Activated T-helper 17 cell treated with anti-CD3 and anti-CD28 coated beads, Interleukin-2, amount 50 U/mL, for 72 hours (primary cell): ENCODE measurements at regions not wholly inside any gene's neighbourhood (a gene's known extent, or its start where the extent isn't known, plus 50 kb on each side); places are given as distances from the start of the nearest gene placed in this dataset.
"Not testable (repeated sequence)": the region's sequence is repeated elsewhere in the genome, so short reads cannot be mapped to it uniquely, and the experiment has no call there.

Experiments
- ATAC-seq: fragments of 150-1000 bp; cut with Tn5 transposase; replicated peaks from 2 replicates; pipeline ENCODE4 v1.10.0; 2021; ENCODE audit warnings: mild to moderate bottlenecking, moderate library complexity
- H3K27ac Mint-ChIP-seq: one replicate; pipeline ENCODE4 v1.8.0; 2022; ENCODE audit warnings: mixed read lengths
- H3K27me3 Mint-ChIP-seq: one replicate; pipeline ENCODE4 v1.8.0; 2022; ENCODE audit warnings: mixed read lengths
- H3K36me3 Mint-ChIP-seq: one replicate; pipeline ENCODE4 v1.8.0; 2022; ENCODE audit warnings: low read depth, mild to moderate bottlenecking, mixed read lengths
- H3K4me1 Mint-ChIP-seq: one replicate; pipeline ENCODE4 v1.8.0; 2022; ENCODE audit warnings: mixed read lengths
- H3K4me3 Mint-ChIP-seq: one replicate; pipeline ENCODE4 v1.8.0; 2022; ENCODE audit warnings: mild to moderate bottlenecking, mixed read lengths
- H3K9me3 Mint-ChIP-seq: one replicate; pipeline ENCODE4 v1.8.0; 2022; ENCODE audit warnings: mixed read lengths

DNA sequence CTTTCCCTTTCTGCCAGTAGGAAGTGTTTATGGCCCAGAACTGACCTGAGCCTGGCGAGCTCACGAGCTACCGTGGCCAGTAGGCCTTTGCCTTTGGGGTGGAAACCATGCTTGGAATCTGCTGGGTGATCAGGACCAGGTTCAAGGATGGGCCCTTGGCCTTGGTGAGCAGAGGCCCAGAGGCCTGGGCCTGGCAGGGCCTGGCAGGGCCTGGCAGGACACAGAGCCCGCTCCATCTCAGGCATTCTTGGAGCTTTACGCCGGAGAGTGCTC, 184.8 kb upstream of the RTL1 start:
- no peak for ATAC-seq
- Mint-ChIP-seq H3K27ac (no peak overlapping the region), H3K4me1 (no peaks in the 10 kb centered on the region), H3K27me3 (peaks cover 15% of the 10 kb centered on the region), H3K36me3 (no peaks in the 10 kb centered on the region), H3K4me3 (no peak overlapping the region), H3K9me3 (no peaks in the 10 kb centered on the region)

DNA sequence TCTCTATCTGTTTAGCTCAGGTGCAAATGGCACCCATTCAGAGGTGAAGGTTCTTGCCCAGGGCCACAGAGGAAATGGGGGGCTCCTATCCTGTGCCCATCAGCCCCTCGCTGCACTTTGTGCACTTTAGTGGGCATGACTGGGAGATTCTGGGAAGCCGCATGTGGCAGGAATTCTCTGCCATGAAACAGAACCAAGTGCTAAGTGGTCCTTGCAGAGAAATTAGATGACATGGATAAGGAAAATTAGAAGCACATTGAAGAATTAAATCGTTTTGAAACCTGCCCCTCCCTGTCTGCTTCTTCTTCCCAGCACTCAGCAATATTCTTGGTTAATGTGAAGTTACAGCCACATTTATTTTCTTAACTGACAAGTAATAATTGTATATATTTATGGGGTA, 185.2 kb upstream of the RTL1 start:
- ATAC-seq = no peak
- no peaks in the 10 kb centered on the region for H3K4me1 Mint-ChIP-seq
- peaks cover 15% of the 10 kb centered on the region for H3K27me3 Mint-ChIP-seq
- H3K27ac Mint-ChIP-seq = no peak overlapping the region
- no peak overlapping the region for H3K4me3 Mint-ChIP-seq
- no peaks in the 10 kb centered on the region for H3K9me3 Mint-ChIP-seq
- no peaks in the 10 kb centered on the region for H3K36me3 Mint-ChIP-seq

DNA sequence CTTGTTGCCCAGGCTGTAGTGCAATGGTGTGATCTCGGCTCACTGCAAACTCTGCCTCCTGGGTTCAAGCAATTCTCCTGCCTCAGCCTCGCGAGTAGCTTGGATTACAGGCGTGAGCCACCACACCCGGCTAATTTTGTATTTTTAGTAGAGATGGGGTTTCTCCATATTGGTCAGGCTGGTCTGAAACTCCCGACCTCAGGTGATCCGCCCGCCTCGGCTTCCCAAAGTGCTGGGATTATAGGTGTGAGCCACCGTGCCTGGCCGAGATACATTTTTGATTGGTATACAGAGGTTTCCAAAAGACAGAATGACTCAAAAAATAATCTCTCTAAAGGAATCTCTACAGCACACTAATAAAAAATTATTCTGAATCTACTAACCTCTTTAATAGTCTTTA, 187.0 kb upstream of the RTL1 start:
- not testable (repeated sequence) for H3K27ac Mint-ChIP-seq, ATAC-seq, H3K9me3 Mint-ChIP-seq, H3K4me1 Mint-ChIP-seq, H3K4me3 Mint-ChIP-seq, H3K36me3 Mint-ChIP-seq
- H3K27me3 Mint-ChIP-seq = peaks cover 18% of the 10 kb centered on the region

DNA sequence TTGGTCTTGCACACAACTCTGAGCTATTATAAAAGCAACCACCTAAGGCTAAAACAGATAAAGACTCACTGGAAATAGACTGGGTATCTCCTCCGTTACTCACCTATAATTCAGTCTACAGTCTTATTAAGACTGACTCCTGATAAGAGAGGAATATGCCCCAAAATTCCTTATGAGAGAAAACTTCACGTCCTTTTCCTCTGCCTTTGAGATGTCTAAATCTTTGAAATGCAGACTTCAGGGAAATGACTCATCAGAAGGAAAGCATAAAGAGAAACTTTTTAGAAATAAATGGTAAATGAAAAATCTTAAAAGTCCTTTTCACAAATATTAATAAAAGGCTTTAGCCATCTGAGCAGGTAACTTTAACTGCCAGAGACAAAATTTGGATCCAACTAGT, 187.5 kb upstream of the RTL1 start:
- Mint-ChIP-seq H3K9me3 (no peaks in the 10 kb centered on the region), H3K36me3 (no peaks in the 10 kb centered on the region), H3K27me3 (peaks cover 18% of the 10 kb centered on the region), H3K27ac (no peak overlapping the region), H3K4me3 (no peak overlapping the region), H3K4me1 (no peaks in the 10 kb centered on the region)
- ATAC-seq = no peak

DNA sequence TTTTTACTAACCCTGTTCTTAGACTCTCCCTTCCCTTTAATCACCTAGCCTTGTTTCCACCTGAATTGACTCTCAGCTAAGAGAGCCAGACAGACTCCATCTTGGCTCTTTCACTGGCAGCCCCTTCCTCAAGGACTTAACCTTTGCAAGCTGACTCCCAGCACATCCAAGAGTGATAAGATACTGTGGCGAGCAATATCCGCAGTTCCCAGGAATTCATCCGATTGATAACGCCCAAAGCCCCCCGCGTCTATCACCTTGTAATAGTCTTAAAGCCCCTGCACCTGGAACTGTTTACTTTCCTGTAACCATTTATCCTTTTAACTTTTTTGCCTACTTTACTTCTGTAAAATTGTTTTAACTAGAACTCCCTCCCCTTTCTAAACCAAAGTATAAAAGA, 191.4 kb upstream of the RTL1 start:
- H3K27me3 Mint-ChIP-seq = peaks cover 24% of the 10 kb centered on the region
- not testable (repeated sequence) for ATAC-seq, H3K9me3 Mint-ChIP-seq, H3K27ac Mint-ChIP-seq, H3K36me3 Mint-ChIP-seq, H3K4me3 Mint-ChIP-seq, H3K4me1 Mint-ChIP-seq

DNA sequence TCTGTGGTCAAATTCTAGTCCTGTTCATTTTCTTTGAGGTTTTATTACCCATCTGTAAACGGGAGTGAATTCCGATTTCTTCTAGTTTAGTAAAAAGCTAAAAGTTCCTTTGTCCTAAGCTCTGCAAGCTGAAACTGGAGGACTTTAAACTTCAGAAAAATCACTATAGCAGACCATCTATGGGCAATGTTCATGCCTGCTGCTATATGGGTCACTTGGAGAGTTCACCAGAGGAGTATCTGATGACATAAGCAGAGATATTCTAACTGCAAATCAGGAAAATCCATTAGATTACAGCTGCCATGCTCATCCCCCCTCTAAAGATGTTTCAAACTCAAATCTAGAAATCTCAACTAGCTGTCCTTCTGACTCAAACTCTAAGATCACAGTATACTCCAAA, 193.0 kb upstream of the RTL1 start:
- H3K9me3 Mint-ChIP-seq = no peaks in the 10 kb centered on the region
- H3K27ac Mint-ChIP-seq = no peak overlapping the region
- ATAC-seq = no peak
- H3K4me3 Mint-ChIP-seq = no peak overlapping the region
- no peaks in the 10 kb centered on the region for H3K36me3 Mint-ChIP-seq
- no peaks in the 10 kb centered on the region for H3K4me1 Mint-ChIP-seq
- peaks cover 27% of the 10 kb centered on the region for H3K27me3 Mint-ChIP-seq

DNA sequence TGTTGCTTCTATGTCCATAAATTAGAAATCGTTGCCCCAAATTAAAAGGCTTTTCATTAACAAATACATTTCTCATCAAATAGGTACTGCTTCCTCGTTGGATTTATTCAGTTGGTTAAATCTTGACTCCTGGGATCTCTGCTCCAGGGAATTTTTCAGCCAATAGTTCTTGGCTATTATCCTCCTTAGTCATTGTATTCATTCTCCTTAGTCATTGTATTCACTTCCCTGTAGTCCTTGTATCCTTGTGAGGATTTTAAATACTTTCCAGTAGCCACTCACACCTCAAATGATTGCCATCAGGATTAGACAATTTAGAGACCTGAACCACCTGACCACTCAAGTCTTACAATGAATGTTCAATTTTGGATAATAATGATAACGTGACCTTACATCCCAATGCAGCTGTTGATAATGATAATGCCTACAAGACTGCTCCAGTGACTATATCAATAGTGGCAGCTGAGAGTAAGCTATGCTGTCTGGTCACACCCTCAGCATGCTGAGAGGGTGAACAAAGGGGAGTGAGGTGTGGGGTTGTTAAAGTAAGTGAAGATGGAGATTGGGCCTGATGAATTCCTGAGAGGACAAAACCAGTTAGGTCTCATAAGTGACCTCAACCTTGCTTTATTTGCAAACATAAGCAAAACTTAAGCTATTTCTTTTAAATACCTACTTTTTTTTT, 193.7 kb upstream of the RTL1 start:
- no peaks in the 10 kb centered on the region for H3K4me1 Mint-ChIP-seq
- H3K4me3 Mint-ChIP-seq = no peak overlapping the region
- no peak overlapping the region for H3K27ac Mint-ChIP-seq

DNA sequence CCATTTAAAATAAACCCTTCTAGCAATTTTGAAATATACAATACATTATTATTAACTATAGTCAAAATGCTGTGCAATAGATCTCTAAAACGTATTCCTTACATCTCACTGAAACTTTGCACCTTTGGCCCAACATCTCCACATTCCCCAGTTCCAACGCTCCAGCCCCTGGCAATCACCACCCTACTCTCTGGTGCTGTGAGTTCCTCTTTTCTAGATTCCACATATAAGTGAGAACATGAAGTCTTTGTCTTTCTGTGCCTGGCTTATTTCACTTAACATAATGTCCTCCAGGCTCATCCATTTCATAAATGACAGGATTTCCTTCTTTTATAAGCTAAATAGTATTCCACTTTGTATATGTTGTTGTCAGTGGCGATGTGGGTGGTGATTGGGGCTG, 194.7 kb upstream of the RTL1 start:
- no peaks in the 10 kb centered on the region for H3K4me1 Mint-ChIP-seq
- no peak for ATAC-seq
- H3K27ac Mint-ChIP-seq = no peak overlapping the region
- peaks cover 27% of the 10 kb centered on the region for H3K27me3 Mint-ChIP-seq
- H3K36me3 Mint-ChIP-seq = no peaks in the 10 kb centered on the region
- H3K9me3 Mint-ChIP-seq = no peaks in the 10 kb centered on the region
- no peak overlapping the region for H3K4me3 Mint-ChIP-seq

More for the DNA sequence above, 193.7 kb upstream of the RTL1 start:
- no peaks in the 10 kb centered on the region for H3K9me3 Mint-ChIP-seq
- no peaks in the 10 kb centered on the region for H3K36me3 Mint-ChIP-seq
- no peak for ATAC-seq
- peaks cover 27% of the 10 kb centered on the region for H3K27me3 Mint-ChIP-seq

DNA sequence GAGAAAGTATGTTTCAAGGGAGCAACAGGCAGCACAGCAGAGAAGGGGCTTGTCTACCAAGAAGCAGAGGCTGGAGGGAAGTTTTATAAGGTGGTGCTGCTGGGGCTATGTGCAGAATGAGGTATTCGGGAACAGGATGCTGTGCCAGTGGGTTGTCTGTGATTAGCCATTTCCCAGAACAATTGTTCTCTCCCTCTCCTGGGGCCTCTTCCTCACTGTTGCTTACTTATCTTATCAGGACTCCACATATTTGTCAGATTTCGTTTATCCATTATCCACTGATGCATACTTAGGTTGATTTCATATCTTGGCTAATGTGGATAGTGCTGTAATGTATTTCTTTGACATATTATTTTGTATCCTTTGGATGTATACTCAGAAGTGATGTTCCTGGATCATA, 195.1 kb upstream of the RTL1 start:
- H3K27me3 Mint-ChIP-seq = peaks cover 27% of the 10 kb centered on the region
- no peak overlapping the region for H3K27ac Mint-ChIP-seq
- ATAC-seq = no peak
- H3K4me3 Mint-ChIP-seq = no peak overlapping the region
- H3K4me1 Mint-ChIP-seq = no peaks in the 10 kb centered on the region
- H3K9me3 Mint-ChIP-seq = no peaks in the 10 kb centered on the region
- no peaks in the 10 kb centered on the region for H3K36me3 Mint-ChIP-seq

DNA sequence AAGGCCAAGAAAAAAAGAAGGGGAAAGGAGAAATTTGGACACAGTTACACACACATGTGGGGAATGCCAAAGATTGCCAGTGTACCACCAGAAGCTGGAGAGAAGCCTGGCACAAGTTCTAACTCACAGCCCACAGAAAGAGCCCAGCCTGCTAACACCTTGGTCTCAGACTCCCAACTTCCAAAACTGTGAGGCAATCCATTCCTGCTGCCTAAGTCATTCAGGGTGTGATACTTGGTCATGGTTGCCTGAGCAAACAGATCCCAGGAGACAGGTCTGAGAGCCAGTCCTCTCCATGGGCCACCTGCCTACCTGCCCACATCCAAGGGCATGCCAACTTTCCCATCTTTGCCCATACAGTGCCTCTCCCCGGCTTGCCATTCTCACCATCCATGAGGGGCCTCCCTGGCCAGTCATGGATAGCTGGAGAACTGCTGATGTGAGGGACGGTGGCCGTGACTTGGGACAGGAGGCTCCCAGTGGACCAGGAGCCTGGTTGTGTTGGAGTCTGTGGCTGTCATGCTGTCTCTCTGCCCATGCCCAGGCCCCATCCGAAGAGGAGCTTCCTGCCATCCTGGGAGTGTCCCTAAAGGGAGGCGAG, 198.0 kb upstream of the RTL1 start:
- Mint-ChIP-seq H3K9me3 (peaks cover 4% of the 10 kb centered on the region), H3K4me1 (no peaks in the 10 kb centered on the region), H3K27me3 (peaks cover 23% of the 10 kb centered on the region), H3K36me3 (no peaks in the 10 kb centered on the region), H3K4me3 (no peak overlapping the region), H3K27ac (no peak overlapping the region)
- no peak for ATAC-seq

DNA sequence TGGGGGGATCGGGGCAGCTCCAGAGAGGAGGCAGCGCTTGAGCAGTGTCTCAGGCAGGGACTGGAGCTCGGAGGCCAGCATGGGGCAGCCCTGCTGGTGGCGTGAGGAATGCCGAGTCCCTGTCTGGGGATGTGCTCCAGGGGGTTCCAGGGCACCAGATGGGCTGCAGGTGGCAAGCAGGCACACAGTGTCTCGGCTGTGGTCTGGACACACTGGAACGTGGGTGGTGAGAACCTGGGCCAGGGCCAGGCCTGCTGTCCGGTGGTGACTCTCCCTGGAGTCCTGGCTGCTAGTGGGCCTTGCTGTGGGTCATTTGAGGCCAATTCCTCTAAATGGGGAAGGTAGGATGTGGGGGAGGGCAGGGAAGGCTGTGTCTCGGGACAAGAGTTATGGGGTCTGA, 199.4 kb upstream of the RTL1 start:
- Mint-ChIP-seq H3K27ac (no peak overlapping the region), H3K9me3 (peaks cover 4% of the 10 kb centered on the region), H3K4me1 (no peaks in the 10 kb centered on the region), H3K27me3 (peaks cover 14% of the 10 kb centered on the region), H3K36me3 (no peaks in the 10 kb centered on the region), H3K4me3 (no peak overlapping the region)
- ATAC-seq = no peak

DNA sequence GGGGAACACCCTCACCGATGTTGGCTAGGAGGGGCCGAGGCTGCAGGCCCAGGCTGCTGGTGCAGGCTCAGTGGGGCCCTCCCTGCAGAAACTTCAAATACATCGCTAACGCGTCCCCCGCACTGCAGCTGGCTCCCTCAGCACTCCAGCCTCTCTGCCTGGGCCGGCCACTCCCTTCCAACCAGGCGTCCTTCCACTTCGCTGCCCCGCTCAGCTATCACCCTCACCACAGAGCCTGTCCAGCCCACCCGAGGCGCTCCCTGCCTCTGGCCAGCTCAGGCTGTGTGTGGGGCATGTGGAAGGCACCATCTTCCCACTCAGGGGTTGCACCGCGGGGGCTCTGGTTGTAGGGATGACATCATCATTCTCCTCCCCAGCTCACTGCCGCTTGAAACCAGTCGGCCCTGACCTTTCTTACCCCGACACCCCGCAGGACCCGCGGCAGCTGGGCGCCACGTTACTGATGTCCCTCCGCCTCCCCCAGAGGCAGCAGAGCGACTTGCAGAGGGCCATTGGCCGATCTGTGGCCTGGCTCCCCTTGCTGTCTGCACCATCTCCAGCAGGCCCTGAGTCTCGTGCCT, 199.9 kb upstream of the RTL1 start:
- no peaks in the 10 kb centered on the region for H3K36me3 Mint-ChIP-seq
- H3K4me3 Mint-ChIP-seq = no peak overlapping the region
- H3K9me3 Mint-ChIP-seq = peaks cover 4% of the 10 kb centered on the region
- peaks cover 14% of the 10 kb centered on the region for H3K27me3 Mint-ChIP-seq
- H3K4me1 Mint-ChIP-seq = no peaks in the 10 kb centered on the region
- no peak overlapping the region for H3K27ac Mint-ChIP-seq
- no peak for ATAC-seq

DNA sequence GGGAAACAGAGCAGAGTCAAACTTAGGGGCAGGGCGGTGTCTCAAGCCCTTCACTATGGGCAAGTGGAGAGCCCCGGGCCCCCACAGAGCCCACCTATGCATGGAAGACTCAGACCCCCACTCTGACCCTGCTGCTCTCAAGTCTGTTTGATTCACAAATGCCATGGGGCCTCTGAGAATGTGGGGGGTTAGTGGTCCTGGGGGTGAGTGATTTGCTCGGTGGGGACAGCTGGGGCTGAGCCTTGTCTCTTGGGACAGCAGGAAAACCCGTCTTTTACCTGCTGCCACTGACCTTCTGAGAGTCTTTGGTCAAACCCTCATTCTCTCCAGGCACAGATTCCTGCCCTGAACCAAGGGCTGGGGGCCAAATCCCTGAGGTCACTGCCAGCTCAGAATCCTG, 201.0 kb upstream of the RTL1 start:
- Mint-ChIP-seq H3K27ac (no peak overlapping the region), H3K4me1 (no peaks in the 10 kb centered on the region), H3K9me3 (peaks cover 4% of the 10 kb centered on the region), H3K36me3 (no peaks in the 10 kb centered on the region), H3K4me3 (no peak overlapping the region), H3K27me3 (peaks cover 10% of the 10 kb centered on the region)
- no peak for ATAC-seq

DNA sequence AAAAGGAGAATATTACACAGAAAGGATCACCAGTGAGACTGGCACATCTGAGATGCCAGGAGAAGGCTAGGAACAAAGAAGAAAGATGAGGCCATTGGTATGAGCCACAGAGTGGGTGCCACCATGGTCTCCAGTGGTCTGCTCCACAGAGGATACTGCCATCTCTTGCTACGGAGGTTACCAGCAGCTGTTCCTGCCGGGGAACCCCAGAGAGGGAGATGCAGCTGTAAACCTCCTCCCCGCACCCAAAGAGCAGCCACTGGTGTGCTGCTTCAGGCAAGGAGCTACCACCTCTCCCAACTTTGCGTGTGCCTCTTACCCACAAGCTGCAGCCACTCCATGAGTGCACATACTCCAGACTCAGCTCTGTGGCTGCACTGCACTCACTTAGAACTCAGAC, 201.5 kb upstream of the RTL1 start:
- peaks cover 4% of the 10 kb centered on the region for H3K9me3 Mint-ChIP-seq
- H3K27me3 Mint-ChIP-seq = peaks cover 7% of the 10 kb centered on the region
- ATAC-seq = no peak
- H3K4me3 Mint-ChIP-seq = no peak overlapping the region
- H3K36me3 Mint-ChIP-seq = no peaks in the 10 kb centered on the region
- no peaks in the 10 kb centered on the region for H3K4me1 Mint-ChIP-seq
- H3K27ac Mint-ChIP-seq = no peak overlapping the region

DNA sequence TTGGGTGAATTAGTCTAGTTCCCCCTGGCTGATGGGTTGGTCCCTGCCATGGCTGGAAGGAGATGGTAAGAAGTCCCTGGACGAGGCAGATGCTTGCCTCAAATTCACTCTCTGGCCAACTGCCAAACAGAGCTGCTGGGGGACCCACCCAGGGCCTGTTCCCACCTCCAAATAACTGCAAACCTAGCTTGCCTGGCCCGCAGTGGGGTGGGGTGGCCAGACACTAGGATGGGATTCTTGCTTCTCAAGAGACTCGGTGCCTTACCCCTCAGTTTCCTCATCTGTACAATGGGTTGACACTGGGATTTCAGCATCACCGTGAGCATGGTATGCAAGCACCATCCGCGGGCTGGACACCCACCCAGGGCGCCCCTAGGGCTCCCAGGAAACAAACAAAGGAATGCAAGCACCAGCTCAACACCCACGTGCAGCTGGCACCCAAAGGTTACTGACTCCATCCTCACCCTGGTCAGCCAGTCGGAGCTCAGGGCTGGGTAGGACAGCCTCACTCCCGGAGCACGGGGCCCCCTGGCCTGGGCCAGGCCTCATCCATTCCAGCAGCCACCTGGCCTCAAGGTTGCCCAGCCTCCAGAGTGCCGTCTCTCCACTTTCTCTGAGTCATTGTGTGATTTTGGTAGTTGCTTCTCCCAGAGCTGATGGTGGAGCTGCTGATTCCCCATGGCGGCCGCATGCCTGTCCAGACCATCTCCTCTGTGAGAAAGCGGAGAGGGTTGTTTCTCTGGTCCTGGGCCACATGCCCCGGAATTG, 205.2 kb upstream of the RTL1 start:
- Mint-ChIP-seq H3K9me3 (peaks cover 4% of the 10 kb centered on the region), H3K27me3 (no peaks in the 10 kb centered on the region), H3K4me1 (no peaks in the 10 kb centered on the region), H3K4me3 (no peak overlapping the region), H3K36me3 (no peaks in the 10 kb centered on the region), H3K27ac (no peak overlapping the region)
- no peak for ATAC-seq
